Heart right ventricle (tissue), 16 donors: ENCODE measurements at regions not wholly inside any gene's neighbourhood (a gene's known extent, or its start where the extent isn't known, plus 50 kb on each side); places are given as distances from the start of the nearest gene placed in this dataset.

Source experiments
- ATAC-seq, 8 donors: fragments of 200-7000 bp; cut with Tn5 transposase; one replicate each; pipeline ENCODE4 v1.9.1; 2020; ENCODE audit warnings: mild to moderate bottlenecking in 8 of 8, moderate library complexity in 8 of 8, moderate number of reproducible peaks in 1 of 8
- DNase-seq, 2 donors: peaks; one replicate each; pipeline ENCODE4 v3.0.0-alpha.2; 2020
- H3K27ac ChIP-seq, 10 donors: fragments of 200-600 bp; sonication (generic) in 2 of 10; one replicate each; pipeline versions ENCODE4 v1.5.0 to v1.8.0; 2020 to 2022; ENCODE audit warnings: mild to moderate bottlenecking in 3 of 10
- H3K27me3 ChIP-seq, 7 donors: fragments of 200-600 bp; one replicate each; pipeline ENCODE4 v1.8.0; 2021 to 2022; ENCODE audit warnings: mild to moderate bottlenecking in 2 of 7
- H3K36me3 ChIP-seq, 9 donors: fragments of 200-600 bp; sonication (generic) in 1 of 9; one replicate each; pipeline versions ENCODE4 v1.5.0 to v1.8.0; 2020 to 2022; ENCODE audit warnings: mild to moderate bottlenecking in 2 of 9
- H3K4me1 ChIP-seq, 9 donors: fragments of 200-600 bp; sonication (generic) in 1 of 9; one replicate each; pipeline versions ENCODE4 v1.5.0 to v1.8.0; 2020 to 2022; ENCODE audit warnings: mild to moderate bottlenecking in 4 of 9
- H3K4me3 ChIP-seq, 10 donors: fragments of 200-600 bp; sonication (generic) in 2 of 10; one replicate each; pipeline versions ENCODE4 v1.5.0 to v1.8.0; 2020 to 2022; ENCODE audit warnings: mild to moderate bottlenecking in 7 of 10, moderate library complexity in 2 of 10
- H3K9me3 ChIP-seq, 11 donors: fragments of 200-600 bp in 10 of 11; sonication (generic) in 2 of 11; one replicate each; pipeline versions ENCODE4 v1.5.0 to v1.8.0; 2013 to 2022; ENCODE audit warnings: mild to moderate bottlenecking in 2 of 11, control low read depth in 1 of 11, moderate library complexity in 1 of 11
- CTCF ChIP-seq, 9 donors: fragments of 200-600 bp; sonication (generic) in 2 of 9; IDR thresholded peaks; one replicate each; pipeline versions ENCODE4 v1.5.0 to v1.8.0; 2021 to 2022; ENCODE audit warnings: antibody characterized with exemption in 9 of 9, mild to moderate bottlenecking in 5 of 9, moderate library complexity in 1 of 9
- WGBS, 2 donors: extraction: QIAGEN DNeasy Blood & Tissue Kit; methylation state at CpG; one replicate each; pipeline ENCODE4 v1.1.7; 2013; ENCODE audit warnings: inconsistent platforms in 1 of 2; 5-methylcytosine and 5-hydroxymethylcytosine counted together
- intact Hi-C, 10 donors: fragments of 100-400 bp; cut with DNase I; formaldehyde crosslinking; loops; one replicate each; pipeline versions ENCODE4 v1.11.1 to v1.14.2; 2022
- donor health status: Arrhythmogenic right ventricular cardiomyopathy.
- donor health status: ischemic (EF 13 %, LVEDD 7.1; RV severe dilation, severe dysfunction).
- donor health status: healthy with polysubstance abuse.
- donor health status: DM: no; HTN: yes; CAD: no.
- donor health status: DM: no; HTN: no; CAD: no.
- donor health status: ischemic (EF 25% LVEDD 6.9; RV normal size, moderate dysfunction).
- donor health status: ischemic (EF 25% LVEDD 5.7; RV mildly dilated, moderate dysfunction).
- donor health status: healthy.
- donor health status: DM: yes; HTN: yes; CAD: no.
- donor health status: Ischemic cardiomyopathy.
- donor health status: ischemic (EF 35%, LVEDD 5.7; RV mildly dilated, moderate dysfunction).
- donor health status: nonischemic (EF 11% LVEDD 7.7; RV severe dilation, severe dysfunction).
- donor health status: DM: yes; HTN: yes; CAD: no.
- donor health status: PGD.
- donor health status: ischemic (EF 29% LVEDD 5.4; RV normal size, mild dysfunction).
- donor health status: nonischemic (EF 23%, LVEDD 6.1; RV moderate dilation, normal function).

- Histone ChIP-seq H3K4me3 (no peak overlapping the region), H3K9me3 (no peaks in the 10 kb centered on the region), H3K36me3 (no peaks in the 10 kb centered on the region), H3K27ac (no peak overlapping the region), H3K27me3 (peaks cover 0 to 13% (median 0%) of the 10 kb centered on the region in 7 donors), H3K4me1 (peaks cover 0 to 8% (median 0%) of the 10 kb centered on the region in 9 donors)
- ATAC-seq = no peak
- 52 to 59% methylated on average over 6 of the region's 6 CpGs for WGBS, 2 donors
- intact Hi-C loops = no loop called here
- no peak for TF ChIP-seq CTCF (IDR thresholded peaks at IDR 0.05)
- no peak for DNase-seq
Observed at GRCh38 chr16:26491101-26491670, 575.5 kb upstream of the C16orf82 start.

- no peak for TF ChIP-seq CTCF (IDR thresholded peaks at IDR 0.05)
- DNase-seq (no peak), ATAC-seq (no peak)
- Histone ChIP-seq H3K27me3 (peaks cover 0 to 13% (median 0%) of the 10 kb centered on the region in 7 donors), H3K36me3 (no peaks in the 10 kb centered on the region), H3K27ac (no peak overlapping the region), H3K4me1 (peaks cover 0 to 8% (median 0%) of the 10 kb centered on the region in 9 donors), H3K4me3 (no peak overlapping the region), H3K9me3 (no peaks in the 10 kb centered on the region)
- whole genome bisulfite sequencing, 2 donors = 81 to 87% methylated on average over 6 of the region's 6 CpGs
- intact Hi-C loops = no loop called here
Observed at GRCh38 chr16:26491962-26492361, 574.8 kb upstream of the C16orf82 start.

GRCh38 chr16:26493751-26494150 lies 573.0 kb upstream of the C16orf82 start:
- 30 to 42% methylated on average over 1 of the region's 1 CpG for WGBS, 2 donors
- intact Hi-C loops = no loop called here
- no peak for ATAC-seq

GRCh38 chr16:26497896-26498295 lies 568.8 kb upstream of the C16orf82 start:
- no peak for TF ChIP-seq CTCF (IDR thresholded peaks at IDR 0.05)
- DNase-seq = no peak
- WGBS, 2 donors = 66 to 79% methylated on average over 3 of the region's 3 CpGs
- Histone ChIP-seq H3K4me1 (peaks cover 0 to 8% (median 0%) of the 10 kb centered on the region in 9 donors), H3K27ac (no peak overlapping the region), H3K27me3 (peaks cover 0 to 8% (median 0%) of the 10 kb centered on the region in 7 donors), H3K36me3 (no peaks in the 10 kb centered on the region), H3K9me3 (no peaks in the 10 kb centered on the region), H3K4me3 (no peak overlapping the region)
- no peak for ATAC-seq
- intact Hi-C loops = no loop called here

More at GRCh38 chr16:26493751-26494150, 573.0 kb upstream of the C16orf82 start:
- no peaks in the 10 kb centered on the region for H3K9me3 ChIP-seq
- no peak overlapping the region for H3K4me3 ChIP-seq
- H3K27ac ChIP-seq = no peak overlapping the region
- no peaks in the 10 kb centered on the region for H3K36me3 ChIP-seq
- peaks cover 0 to 13% (median 0%) of the 10 kb centered on the region in 7 donors for H3K27me3 ChIP-seq
- no peak for TF ChIP-seq CTCF (IDR thresholded peaks at IDR 0.05)
- H3K4me1 ChIP-seq = peaks cover 0 to 8% (median 0%) of the 10 kb centered on the region in 9 donors
- no peak for DNase-seq
